Kidney (tissue), 13 donors: ENCODE measurements at regions not wholly inside any gene's neighbourhood (a gene's known extent, or its start where the extent isn't known, plus 50 kb on each side); places are given as distances from the start of the nearest gene placed in this dataset.

Experiments used
- DNase-seq, 5 donors: peaks; one replicate each; pipeline ENCODE4 v3.0.0-alpha.2; 2013 to 2020
- FAIRE-seq: peaks from 2 replicates; lab custom pipeline; 2012; peaks lifted over from hg19 to GRCh38; lab: Jason Lieb, UNC
- H3K27ac ChIP-seq, 2 donors: one replicate each; pipeline ENCODE4 v1.7.0; 2013; ENCODE audit warnings: low read depth in 2 of 2, low read length in 2 of 2, inconsistent platforms in 1 of 2
- H3K27me3 ChIP-seq: one replicate; pipeline ENCODE4 v1.7.1; 2013; ENCODE audit warnings: low read length, inconsistent platforms; ENCODE audit not compliant: control insufficient read depth, insufficient read depth
- H3K36me3 ChIP-seq, 3 donors: one replicate each; pipeline versions ENCODE4 v1.7.0 to v1.7.1; 2013; ENCODE audit warnings: low read length in 3 of 3, control low read depth in 1 of 3, inconsistent platforms in 1 of 3; ENCODE audit not compliant: insufficient read depth in 3 of 3, control insufficient read depth in 2 of 3
- H3K4me1 ChIP-seq, 3 donors: one replicate each; pipeline versions ENCODE4 v1.7.0 to v1.7.1; 2013; ENCODE audit warnings: low read length in 3 of 3, inconsistent platforms in 1 of 3, low read depth in 1 of 3; ENCODE audit not compliant: control insufficient read depth in 2 of 3, insufficient read depth in 2 of 3
- H3K4me3 ChIP-seq, 3 donors: one replicate each; pipeline versions ENCODE4 v1.7.0 to v1.8.1; 2013; ENCODE audit warnings: low read length in 3 of 3, control low read depth in 1 of 3, inconsistent platforms in 1 of 3
- H3K9ac ChIP-seq, 3 donors: one replicate each; pipeline versions ENCODE4 v1.7.0 to v1.7.1; 2013; ENCODE audit warnings: low read length in 3 of 3, control low read depth in 1 of 3, inconsistent platforms in 1 of 3
- H3K9me3 ChIP-seq, 3 donors: one replicate each; pipeline versions ENCODE4 v1.7.0 to v1.7.1; 2013; ENCODE audit warnings: low read length in 3 of 3, control low read depth in 1 of 3, inconsistent platforms in 1 of 3; ENCODE audit not compliant: control insufficient read depth in 2 of 3, insufficient read depth in 1 of 3
- CTCF ChIP-seq: IDR thresholded peaks from 3 replicates; pipeline ENCODE4 v1.5.1; 2012; ENCODE audit warnings: mild to moderate bottlenecking, moderate library complexity, borderline replicate concordance; ENCODE audit not compliant: insufficient read depth; ENCODE audit errors: extremely low read depth
- intact Hi-C: fragments of 100-400 bp; cut with DNase I; formaldehyde crosslinking; loops from one replicate; pipeline ENCODE4 v1.11.1; 2022
- donor health status: control.
- donor health status: control.
- donor health status: control.
- donor health status: control.
- donor health status: control.
- donor health status: DM: yes; HTN: yes; CAD: no.
- donor health status: Normal renal cell carcinoma (clear cell type).

GRCh38 chr5:26231316-26231715 lies 807.1 kb downstream of the CDH9 start:
- H3K36me3 ChIP-seq, result no peaks in the 10 kb centered on the region
- H3K4me1 ChIP-seq, result no peaks in the 10 kb centered on the region
- H3K9ac ChIP-seq, result no peak overlapping the region
- no peaks in the 10 kb centered on the region for H3K9me3 ChIP-seq
- no peak overlapping the region for H3K4me3 ChIP-seq
- no peaks in the 10 kb centered on the region for H3K27me3 ChIP-seq
- H3K27ac ChIP-seq, result no peak overlapping the region
- DNase-seq (no peak), FAIRE-seq (no peak)
- TF ChIP-seq CTCF, result no peak
- intact Hi-C loops, result no loop called here

- H3K36me3 ChIP-seq, result no peaks in the 10 kb centered on the region
- no peaks in the 10 kb centered on the region for H3K4me1 ChIP-seq
- intact Hi-C loops, result no loop called here
- no peaks in the 10 kb centered on the region for H3K9me3 ChIP-seq
- no peaks in the 10 kb centered on the region for H3K27me3 ChIP-seq
- H3K4me3 ChIP-seq, result no peak overlapping the region
- FAIRE-seq, result no peak
- no peak overlapping the region for H3K27ac ChIP-seq
- TF ChIP-seq CTCF, result no peak
- DNase-seq, result no peak
- H3K9ac ChIP-seq, result no peak overlapping the region
These were observed 808.5 kb downstream of the CDH9 start for GRCh38 chr5:26229848-26230247.

- intact Hi-C loops, result no loop called here
- Histone ChIP-seq H3K4me3 (no peak overlapping the region), H3K36me3 (no peaks in the 10 kb centered on the region), H3K4me1 (no peaks in the 10 kb centered on the region), H3K9me3 (no peaks in the 10 kb centered on the region), H3K27me3 (no peaks in the 10 kb centered on the region), H3K27ac (no peak overlapping the region), H3K9ac (no peak overlapping the region)
- DNase-seq (no peak), FAIRE-seq (no peak)
- no peak for TF ChIP-seq CTCF
These were observed 811.1 kb downstream of the CDH9 start for GRCh38 chr5:26227245-26227644.

GRCh38 chr5:26205121-26205520 lies 833.3 kb downstream of the CDH9 start:
- H3K4me3 ChIP-seq, result no peak overlapping the region
- no peak overlapping the region for H3K27ac ChIP-seq
- DNase-seq, result no peak
- no peaks in the 10 kb centered on the region for H3K9me3 ChIP-seq
- H3K36me3 ChIP-seq, result no peaks in the 10 kb centered on the region
- no peak for FAIRE-seq
- no peak for TF ChIP-seq CTCF
- no peaks in the 10 kb centered on the region for H3K27me3 ChIP-seq
- intact Hi-C loops, result no loop called here
- no peak overlapping the region for H3K9ac ChIP-seq
- H3K4me1 ChIP-seq, result no peaks in the 10 kb centered on the region
